ENCODE measurements at regions not wholly inside any gene's neighbourhood (a gene's known extent, or its start where the extent isn't known, plus 50 kb on each side); places are given as distances from the start of the nearest gene placed in this dataset.

- no peak for TF ChIP-seq HNRNPLL (IDR thresholded peaks at IDR 0.05; ENCODE audit: low read depth, low read length, poor library complexity, severe bottlenecking)
- TF ChIP-seq FOXJ3 (CRISPR knock-in tag; IDR thresholded peaks at IDR 0.05): no peak
- no peak for TF ChIP-seq JUNB (CRISPR knock-in tag; conservative IDR thresholded peaks at IDR 0.05)
- no peak for TF ChIP-seq ETS1 (conservative IDR thresholded peaks at IDR 0.05; ENCODE audit: control insufficient read depth, low read depth, low read length)
- TF ChIP-seq ZFP30 (CRISPR knock-in tag; IDR thresholded peaks at IDR 0.05; ENCODE audit: borderline replicate concordance): no peak
- no peak for TF ChIP-seq ZNF232 (CRISPR knock-in tag; IDR thresholded peaks at IDR 0.05)
These were observed 544.5 kb downstream of the BNC2 start for GRCh38 chr9:16325966-16326365.

Data from K562 (cell line).